Esophagus (tissue), 2 donors: ENCODE measurements at regions not wholly inside any gene's neighbourhood (a gene's known extent, or its start where the extent isn't known, plus 50 kb on each side); places are given as distances from the start of the nearest gene placed in this dataset.

ENCODE experiments used
- H3K27ac ChIP-seq, 2 donors: one replicate each; pipeline ENCODE4 v1.5.1; 2013; ENCODE audit warnings: low read depth in 2 of 2, mild to moderate bottlenecking in 2 of 2, inconsistent platforms in 1 of 2, low read length in 1 of 2, moderate library complexity in 1 of 2
- H3K27me3 ChIP-seq, 2 donors: one replicate each; pipeline ENCODE4 v1.6.1; 2013; ENCODE audit warnings: low read length in 2 of 2, control low read depth in 1 of 2, mild to moderate bottlenecking in 1 of 2; ENCODE audit not compliant: insufficient read depth in 2 of 2, control insufficient read depth in 1 of 2
- H3K36me3 ChIP-seq, 2 donors: one replicate each; pipeline ENCODE4 v1.6.1; 2013; ENCODE audit warnings: low read length in 1 of 2; ENCODE audit not compliant: control insufficient read depth in 2 of 2, insufficient read depth in 2 of 2
- H3K4me1 ChIP-seq, 2 donors: one replicate each; pipeline ENCODE4 v1.6.1; 2013; ENCODE audit warnings: low read length in 1 of 2; ENCODE audit not compliant: control insufficient read depth in 2 of 2, insufficient read depth in 2 of 2
- H3K4me3 ChIP-seq, 2 donors: one replicate each; pipeline ENCODE4 v1.5.1; 2013; ENCODE audit warnings: low read length in 2 of 2, mild to moderate bottlenecking in 2 of 2, low read depth in 1 of 2, moderate library complexity in 1 of 2
- H3K9me3 ChIP-seq, 2 donors: one replicate each; pipeline ENCODE4 v1.6.1; 2013; ENCODE audit warnings: mild to moderate bottlenecking in 2 of 2, low read depth in 1 of 2, low read length in 1 of 2, moderate library complexity in 1 of 2; ENCODE audit not compliant: control insufficient read depth in 2 of 2, insufficient read depth in 1 of 2
- WGBS, 2 donors: extraction: QIAGEN DNeasy Blood & Tissue Kit; methylation state at CpG; one replicate each; pipeline ENCODE4 v1.1.7; 2013; 5-methylcytosine and 5-hydroxymethylcytosine counted together
- donor health status: healthy with polysubstance abuse.
- donor health status: Bipolar disorder and iron deficiency.

GRCh38 chr14:84825481-84826251, 704.3 kb upstream of the FLRT2 start:
- no peak overlapping the region for H3K27ac ChIP-seq
- H3K36me3 ChIP-seq: no peaks in the 10 kb centered on the region
- no peaks in the 10 kb centered on the region for H3K9me3 ChIP-seq
- 70 to 77% methylated on average over 8 of the region's 8 CpGs for WGBS, 2 donors
- no peak overlapping the region for H3K4me3 ChIP-seq
- H3K27me3 ChIP-seq: no peaks in the 10 kb centered on the region
- H3K4me1 ChIP-seq: no peaks in the 10 kb centered on the region

- no peak overlapping the region for H3K27ac ChIP-seq
- no peaks in the 10 kb centered on the region for H3K27me3 ChIP-seq
- H3K4me1 ChIP-seq: no peaks in the 10 kb centered on the region
- 41% methylated on average over 2 of the region's 2 CpGs for whole genome bisulfite sequencing, 2 donors
- no peak overlapping the region for H3K4me3 ChIP-seq
- no peaks in the 10 kb centered on the region for H3K36me3 ChIP-seq
- H3K9me3 ChIP-seq: no peaks in the 10 kb centered on the region
These were observed 703.6 kb upstream of the FLRT2 start for GRCh38 chr14:84826294-84826693.

GRCh38 chr14:84850595-84850994, 679.3 kb upstream of the FLRT2 start:
- no peaks in the 10 kb centered on the region for H3K4me1 ChIP-seq
- no peak overlapping the region for H3K27ac ChIP-seq
- no peak overlapping the region for H3K4me3 ChIP-seq
- H3K27me3 ChIP-seq: no peaks in the 10 kb centered on the region
- H3K36me3 ChIP-seq: no peaks in the 10 kb centered on the region
- H3K9me3 ChIP-seq: no peaks in the 10 kb centered on the region

GRCh38 chr14:84856751-84857534, 673.0 kb upstream of the FLRT2 start:
- Histone ChIP-seq H3K4me1 (no peaks in the 10 kb centered on the region), H3K4me3 (no peak overlapping the region), H3K36me3 (no peaks in the 10 kb centered on the region), H3K27me3 (no peaks in the 10 kb centered on the region), H3K9me3 (no peaks in the 10 kb centered on the region), H3K27ac (no peak overlapping the region)
- 67 to 75% methylated on average over 1 of the region's 1 CpG for WGBS, 2 donors

- Histone ChIP-seq H3K27me3 (no peaks in the 10 kb centered on the region), H3K4me1 (no peaks in the 10 kb centered on the region), H3K36me3 (no peaks in the 10 kb centered on the region), H3K27ac (no peak overlapping the region), H3K9me3 (no peaks in the 10 kb centered on the region), H3K4me3 (no peak overlapping the region)
These were observed 672.4 kb upstream of the FLRT2 start for GRCh38 chr14:84857571-84857970.

- no peaks in the 10 kb centered on the region for H3K9me3 ChIP-seq
- no peaks in the 10 kb centered on the region for H3K36me3 ChIP-seq
- no peak overlapping the region for H3K27ac ChIP-seq
- H3K4me3 ChIP-seq: no peak overlapping the region
- no peaks in the 10 kb centered on the region for H3K4me1 ChIP-seq
- no peaks in the 10 kb centered on the region for H3K27me3 ChIP-seq
- 87 to 90% methylated on average over 4 of the region's 4 CpGs for WGBS, 2 donors
These were observed 670.8 kb upstream of the FLRT2 start for GRCh38 chr14:84859116-84859515.

GRCh38 chr14:84864548-84865271, 665.2 kb upstream of the FLRT2 start:
- no peak overlapping the region for H3K4me3 ChIP-seq

GRCh38 chr14:84871734-84872133, 658.2 kb upstream of the FLRT2 start:
- WGBS, 2 donors: 90 to 94% methylated on average over 2 of the region's 2 CpGs
- Histone ChIP-seq H3K9me3 (no peaks in the 10 kb centered on the region), H3K36me3 (no peaks in the 10 kb centered on the region), H3K27me3 (no peaks in the 10 kb centered on the region), H3K4me1 (no peaks in the 10 kb centered on the region), H3K4me3 (no peak overlapping the region), H3K27ac (no peak overlapping the region)

More at GRCh38 chr14:84864548-84865271, 665.2 kb upstream of the FLRT2 start:
- H3K27ac ChIP-seq: no peak overlapping the region
- H3K27me3 ChIP-seq: no peaks in the 10 kb centered on the region
- WGBS, 2 donors: 88 to 94% methylated on average over 2 of the region's 2 CpGs
- no peaks in the 10 kb centered on the region for H3K36me3 ChIP-seq
- H3K9me3 ChIP-seq: no peaks in the 10 kb centered on the region
- no peaks in the 10 kb centered on the region for H3K4me1 ChIP-seq

- Histone ChIP-seq H3K9me3 (no peaks in the 10 kb centered on the region), H3K27ac (no peak overlapping the region), H3K4me3 (no peak overlapping the region), H3K36me3 (no peaks in the 10 kb centered on the region), H3K27me3 (no peaks in the 10 kb centered on the region), H3K4me1 (no peaks in the 10 kb centered on the region)
- 87 to 88% methylated on average over 2 of the region's 2 CpGs for WGBS, 2 donors
These were observed 655.5 kb upstream of the FLRT2 start for GRCh38 chr14:84874436-84874835.
